T follicular helper cell (primary cell): ENCODE measurements at regions not wholly inside any gene's neighbourhood (a gene's known extent, or its start where the extent isn't known, plus 50 kb on each side); places are given as distances from the start of the nearest gene placed in this dataset.
"Not testable (repeated sequence)": the region's sequence is repeated elsewhere in the genome, so short reads cannot be mapped to it uniquely, and the experiment has no call there.

Source experiments
- DNase-seq: peaks from one replicate; pipeline ENCODE4 v3.0.0-alpha.2; 2020; ENCODE audit warnings: low read depth

- no peak for DNase-seq
These were observed 246.6 kb downstream of the SLCO4C1 start for GRCh38 chr5:102049517-102049916.

GRCh38 chr5:102048940-102049339, 247.1 kb downstream of the SLCO4C1 start:
- no peak for DNase-seq

- not testable (repeated sequence) for DNase-seq
These were observed 249.0 kb downstream of the SLCO4C1 start for GRCh38 chr5:102047073-102047472.

GRCh38 chr5:102040326-102040725, 255.8 kb downstream of the SLCO4C1 start:
- DNase-seq = no peak

- no peak for DNase-seq
These were observed 259.2 kb downstream of the SLCO4C1 start for GRCh38 chr5:102036927-102037326.

- no peak for DNase-seq
These were observed 264.4 kb downstream of the SLCO4C1 start for GRCh38 chr5:102031711-102032110.

GRCh38 chr5:102018690-102019089, 277.4 kb downstream of the SLCO4C1 start:
- DNase-seq = no peak

- DNase-seq = no peak
These were observed 277.8 kb downstream of the SLCO4C1 start for GRCh38 chr5:102018279-102018678.

- no peak for DNase-seq
These were observed 281.7 kb downstream of the SLCO4C1 start for GRCh38 chr5:102014371-102014770.

GRCh38 chr5:102010644-102011043, 285.4 kb downstream of the SLCO4C1 start:
- no peak for DNase-seq

- DNase-seq = no peak
These were observed 298.8 kb downstream of the SLCO4C1 start for GRCh38 chr5:101997235-101997634.

GRCh38 chr5:101995585-101995984, 300.5 kb downstream of the SLCO4C1 start:
- DNase-seq = no peak

GRCh38 chr5:101991486-101991885, 304.6 kb downstream of the SLCO4C1 start:
- DNase-seq = no peak

GRCh38 chr5:101989659-101990058, 306.4 kb downstream of the SLCO4C1 start:
- no peak for DNase-seq

- DNase-seq = no peak
These were observed 318.2 kb downstream of the SLCO4C1 start for GRCh38 chr5:101977729-101978345.

- no peak for DNase-seq
These were observed 319.2 kb downstream of the SLCO4C1 start for GRCh38 chr5:101976933-101977332.

- DNase-seq = no peak
These were observed 326.3 kb downstream of the SLCO4C1 start for GRCh38 chr5:101969742-101970141.

GRCh38 chr5:101966476-101966875, 329.6 kb downstream of the SLCO4C1 start:
- DNase-seq = no peak

- no peak for DNase-seq
These were observed 340.2 kb downstream of the SLCO4C1 start for GRCh38 chr5:101955891-101956290.

GRCh38 chr5:101950019-101950418, 346.1 kb downstream of the SLCO4C1 start:
- DNase-seq = no peak

GRCh38 chr5:101948615-101949014, 347.5 kb downstream of the SLCO4C1 start:
- no peak for DNase-seq

GRCh38 chr5:101943784-101944183, 352.3 kb downstream of the SLCO4C1 start:
- DNase-seq = no peak

- no peak for DNase-seq
These were observed 353.7 kb downstream of the SLCO4C1 start for GRCh38 chr5:101942321-101942882.

- DNase-seq = no peak
These were observed 359.0 kb downstream of the SLCO4C1 start for GRCh38 chr5:101937041-101937440.
